MV-4-11 (cell line): ENCODE measurements at regions not wholly inside any gene's neighbourhood (a gene's known extent, or its start where the extent isn't known, plus 50 kb on each side); places are given as distances from the start of the nearest gene placed in this dataset.

ENCODE experiments used
- DNase-seq: peaks from one replicate; lab custom pipeline; 2025; lab: John Stamatoyannopoulos, UW

- peak; percentile 70 for DNase-seq
Observed at GRCh38 chr9:134585746-134586706, 55.6 kb upstream of the COL5A1 start.

GRCh38 chr9:134589748-134590147, 51.9 kb upstream of the COL5A1 start:
- no peak for DNase-seq

- peak; percentile 47 for DNase-seq
Observed at GRCh38 chr9:134590240-134591081, 51.1 kb upstream of the COL5A1 start.

GRCh38 chr9:134591082-134591571, 50.5 kb upstream of the COL5A1 start:
- no peak for DNase-seq

- DNase-seq, result peak; percentile 64
Observed at GRCh38 chr9:134591573-134591981, 50.0 kb upstream of the COL5A1 start.
